Heart left ventricle (tissue), 16 donors: ENCODE measurements at regions not wholly inside any gene's neighbourhood (a gene's known extent, or its start where the extent isn't known, plus 50 kb on each side); places are given as distances from the start of the nearest gene placed in this dataset.

Experiments
- ATAC-seq, 4 donors: fragments of 200-7000 bp; cut with Tn5 transposase; one replicate each; pipeline ENCODE4 v1.9.1; 2020 to 2022; ENCODE audit warnings: moderate library complexity in 4 of 4, mild to moderate bottlenecking in 3 of 4, moderate number of reproducible peaks in 1 of 4
- DNase-seq, 5 donors: peaks; one replicate each; pipeline ENCODE4 v3.0.0-alpha.2; 2020
- H3K27ac ChIP-seq, 12 donors: fragments of 200-600 bp; sonication (generic) in 4 of 12; one replicate each; pipeline versions ENCODE4 v1.5.0 to v1.8.0; 2016 to 2022; ENCODE audit warnings: mild to moderate bottlenecking in 2 of 12
- H3K27me3 ChIP-seq, 9 donors: fragments of 200-600 bp; sonication (generic) in 2 of 9; one replicate each; pipeline versions ENCODE4 v1.5.1 to v1.8.0; 2016 to 2022; ENCODE audit warnings: mild to moderate bottlenecking in 3 of 9
- H3K36me3 ChIP-seq, 9 donors: fragments of 200-600 bp; sonication (generic) in 2 of 9; one replicate each; pipeline versions ENCODE4 v1.5.0 to v1.8.0; 2018 to 2022; ENCODE audit warnings: mild to moderate bottlenecking in 2 of 9
- H3K4me1 ChIP-seq, 12 donors: fragments of 200-600 bp; sonication (generic) in 4 of 12; one replicate each; pipeline versions ENCODE4 v1.5.0 to v1.8.0; 2016 to 2022; ENCODE audit warnings: mild to moderate bottlenecking in 3 of 12
- H3K4me3 ChIP-seq, 12 donors: fragments of 200-600 bp; sonication (generic) in 4 of 12; one replicate each; pipeline versions ENCODE4 v1.5.0 to v1.8.0; 2017 to 2022; ENCODE audit warnings: mild to moderate bottlenecking in 9 of 12, moderate library complexity in 4 of 12
- H3K9me3 ChIP-seq, 12 donors: fragments of 200-600 bp; sonication (generic) in 4 of 12; one replicate each; pipeline versions ENCODE4 v1.5.0 to v1.8.0; 2016 to 2022; ENCODE audit warnings: mild to moderate bottlenecking in 1 of 12
- POLR2A ChIP-seq, 2 donors: fragments of 450-650 bp; IDR thresholded peaks; one replicate each; pipeline ENCODE4 v1.6.1; 2017; ENCODE audit warnings: antibody characterized with exemption in 2 of 2, mild to moderate bottlenecking in 2 of 2, moderate library complexity in 2 of 2
- whole genome bisulfite sequencing, 4 donors: extraction: QIAGEN DNeasy Blood & Tissue Kit in 2 of 4; methylation state at CpG; one replicate each; pipeline versions ENCODE4 v1.1.5 to v1.1.7; 2013 to 2018; 5-methylcytosine and 5-hydroxymethylcytosine counted together
- intact Hi-C, 10 donors: fragments of 100-400 bp; cut with DNase I; formaldehyde crosslinking; loops; one replicate each; pipeline versions ENCODE4 v1.11.1 to v1.14.2; 2022
- TF ChIP-seq, protein P1 (sequence below), 12 donors: fragments of 200-600 bp; sonication (generic) in 4 of 12; IDR thresholded peaks; one replicate each; pipeline versions ENCODE4 v1.5.0 to v1.8.0; 2018 to 2022; ENCODE audit warnings: antibody characterized with exemption in 12 of 12, mild to moderate bottlenecking in 5 of 12
- donor health status: ischemic (EF 13 %, LVEDD 7.1; RV severe dilation, severe dysfunction).
- donor health status: healthy with polysubstance abuse.
- donor health status: DM: no; HTN: yes; CAD: no.
- donor health status: DM: no; HTN: no; CAD: no.
- donor health status: ischemic (EF 25% LVEDD 6.9; RV normal size, moderate dysfunction).
- donor health status: ischemic (EF 25% LVEDD 5.7; RV mildly dilated, moderate dysfunction).
- donor health status: healthy.
- donor health status: DM: yes; HTN: yes; CAD: no.
- donor health status: ischemic (EF 35%, LVEDD 5.7; RV mildly dilated, moderate dysfunction).
- donor health status: nonischemic (EF 11% LVEDD 7.7; RV severe dilation, severe dysfunction).
- donor health status: DM: yes; HTN: yes; CAD: no.
- donor health status: PGD.
- donor health status: ischemic (EF 29% LVEDD 5.4; RV normal size, mild dysfunction).
- donor health status: nonischemic (EF 23%, LVEDD 6.1; RV moderate dilation, normal function).

DNA sequence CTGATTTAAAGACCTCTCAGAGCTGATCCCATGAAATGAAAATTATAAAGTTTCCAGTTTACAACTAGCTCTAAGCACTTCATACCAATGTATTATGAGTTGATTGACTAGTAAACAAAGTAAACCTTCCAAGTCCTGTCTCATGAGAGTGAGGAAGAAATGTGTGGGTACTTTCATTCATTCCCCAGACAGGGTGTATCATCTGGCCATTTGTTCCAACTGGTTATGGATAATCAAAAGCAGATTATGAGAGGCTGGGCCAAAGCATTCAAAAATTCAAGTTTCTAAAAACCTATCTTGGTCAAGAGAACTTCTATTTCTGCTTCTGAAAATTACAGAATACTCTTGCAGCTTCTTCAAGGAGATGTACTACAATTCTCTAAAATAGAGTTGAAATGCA is 193.3 kb upstream of the RASGEF1B start:
- no peaks in the 10 kb centered on the region for H3K36me3 ChIP-seq
- peaks cover 0 to 32% (median 0%) of the 10 kb centered on the region in 12 donors for H3K4me1 ChIP-seq
- no peak for ATAC-seq
- no peaks in the 10 kb centered on the region for H3K9me3 ChIP-seq
- H3K4me3 ChIP-seq: no peak overlapping the region
- no peaks in the 10 kb centered on the region for H3K27me3 ChIP-seq
- no peak overlapping the region for H3K27ac ChIP-seq
- TF ChIP-seq, protein P1, sequence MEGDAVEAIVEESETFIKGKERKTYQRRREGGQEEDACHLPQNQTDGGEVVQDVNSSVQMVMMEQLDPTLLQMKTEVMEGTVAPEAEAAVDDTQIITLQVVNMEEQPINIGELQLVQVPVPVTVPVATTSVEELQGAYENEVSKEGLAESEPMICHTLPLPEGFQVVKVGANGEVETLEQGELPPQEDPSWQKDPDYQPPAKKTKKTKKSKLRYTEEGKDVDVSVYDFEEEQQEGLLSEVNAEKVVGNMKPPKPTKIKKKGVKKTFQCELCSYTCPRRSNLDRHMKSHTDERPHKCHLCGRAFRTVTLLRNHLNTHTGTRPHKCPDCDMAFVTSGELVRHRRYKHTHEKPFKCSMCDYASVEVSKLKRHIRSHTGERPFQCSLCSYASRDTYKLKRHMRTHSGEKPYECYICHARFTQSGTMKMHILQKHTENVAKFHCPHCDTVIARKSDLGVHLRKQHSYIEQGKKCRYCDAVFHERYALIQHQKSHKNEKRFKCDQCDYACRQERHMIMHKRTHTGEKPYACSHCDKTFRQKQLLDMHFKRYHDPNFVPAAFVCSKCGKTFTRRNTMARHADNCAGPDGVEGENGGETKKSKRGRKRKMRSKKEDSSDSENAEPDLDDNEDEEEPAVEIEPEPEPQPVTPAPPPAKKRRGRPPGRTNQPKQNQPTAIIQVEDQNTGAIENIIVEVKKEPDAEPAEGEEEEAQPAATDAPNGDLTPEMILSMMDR (IDR thresholded peaks at IDR 0.05): no peak
- TF ChIP-seq POLR2A (IDR thresholded peaks at IDR 0.05): no peak
- intact Hi-C loops: no loop called here
- DNase-seq: no peak

DNA sequence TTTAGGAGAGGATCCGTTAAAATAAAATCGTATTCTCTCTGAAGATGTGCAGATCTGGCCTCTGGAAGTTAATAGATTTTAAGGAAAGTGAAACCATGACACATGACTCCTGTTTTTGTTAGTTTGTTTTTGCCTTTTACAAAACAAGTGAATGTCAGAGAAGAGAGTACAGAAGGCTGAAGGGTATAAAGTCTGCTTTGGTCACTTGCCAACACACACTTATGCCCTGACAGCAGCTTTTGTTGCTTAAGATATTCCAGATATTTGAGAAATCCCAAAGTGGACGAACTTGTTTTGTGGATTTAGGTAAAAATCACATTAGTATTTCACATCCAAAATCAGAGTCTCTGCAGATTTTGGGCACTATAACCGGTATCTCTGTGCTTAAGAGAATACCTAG is 192.4 kb upstream of the RASGEF1B start:
- Histone ChIP-seq H3K27ac (no peak overlapping the region), H3K9me3 (no peaks in the 10 kb centered on the region), H3K27me3 (no peaks in the 10 kb centered on the region), H3K4me1 (peaks cover 0 to 30% (median 0%) of the 10 kb centered on the region in 12 donors), H3K4me3 (no peak overlapping the region), H3K36me3 (no peaks in the 10 kb centered on the region)
- DNase-seq: no peak
- no peak for ATAC-seq
- no peak for TF ChIP-seq POLR2A (IDR thresholded peaks at IDR 0.05)
- 65 to 76% (median 69%) methylated on average over 4 of the region's 4 CpGs for WGBS, 4 donors
- intact Hi-C loops: no loop called here

DNA sequence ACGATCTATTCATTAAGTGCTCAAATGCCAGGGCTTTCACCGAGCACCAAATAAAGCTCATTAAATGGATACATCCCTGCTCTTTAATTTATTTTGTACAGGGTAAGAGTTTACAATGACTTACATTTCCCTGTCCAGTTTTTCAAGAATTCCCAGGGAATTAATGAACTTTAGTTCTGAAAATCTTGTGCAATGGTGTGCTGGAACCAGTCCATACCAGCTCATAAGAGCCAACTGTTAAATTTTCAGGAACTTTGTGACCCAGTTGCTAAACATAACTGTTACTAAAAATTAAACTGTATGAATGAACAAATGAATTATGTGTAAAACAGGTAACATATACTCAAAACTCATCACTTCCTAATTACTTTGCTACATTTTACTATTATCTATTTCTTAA is 191.7 kb upstream of the RASGEF1B start:
- H3K4me3 ChIP-seq: no peak overlapping the region
- no peaks in the 10 kb centered on the region for H3K36me3 ChIP-seq
- ATAC-seq (peak in 1 of 4 donors; percentile 33), DNase-seq (no peak)
- H3K27ac ChIP-seq: no peak overlapping the region
- 67 to 87% (median 76%) methylated on average over 2 of the region's 2 CpGs for WGBS, 4 donors
- peaks cover 0 to 23% (median 0%) of the 10 kb centered on the region in 12 donors for H3K4me1 ChIP-seq
- no peak for TF ChIP-seq POLR2A (IDR thresholded peaks at IDR 0.05)
- TF ChIP-seq, protein P1 (IDR thresholded peaks at IDR 0.05): no peak
- H3K9me3 ChIP-seq: no peaks in the 10 kb centered on the region
- no peaks in the 10 kb centered on the region for H3K27me3 ChIP-seq
- intact Hi-C loops: no loop called here

GRCh38 chr4:81659051-81659450 is 187.3 kb upstream of the RASGEF1B start:
- no peaks in the 10 kb centered on the region for H3K36me3 ChIP-seq
- H3K4me1 ChIP-seq: peaks cover 0 to 9% (median 0%) of the 10 kb centered on the region in 12 donors
- ATAC-seq (no peak), DNase-seq (no peak)
- no peaks in the 10 kb centered on the region for H3K9me3 ChIP-seq
- H3K27ac ChIP-seq: no peak overlapping the region
- H3K4me3 ChIP-seq: no peak overlapping the region
- no peak for TF ChIP-seq POLR2A (IDR thresholded peaks at IDR 0.05)
- TF ChIP-seq, protein P1 (IDR thresholded peaks at IDR 0.05): no peak
- no peaks in the 10 kb centered on the region for H3K27me3 ChIP-seq
- intact Hi-C loops: no loop called here

DNA sequence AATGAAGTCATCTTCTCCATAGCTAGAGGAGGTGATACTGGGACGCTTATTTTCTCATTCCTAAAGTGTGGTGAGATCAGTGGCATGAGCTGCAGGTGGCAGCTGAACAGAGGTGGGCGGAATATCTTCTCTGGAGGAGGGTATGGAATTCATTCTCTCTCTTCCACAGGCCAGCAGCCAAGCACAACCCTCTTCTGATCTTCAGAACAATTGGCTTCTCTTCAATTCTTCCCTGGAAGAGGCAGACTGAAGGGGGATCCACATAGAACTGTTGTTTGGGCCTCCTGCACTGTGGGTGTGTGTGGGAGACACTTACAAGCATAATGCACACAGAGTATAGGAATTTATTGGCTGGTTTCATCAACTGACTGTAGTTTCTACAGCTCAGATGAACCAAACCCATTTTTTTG is 180.4 kb upstream of the RASGEF1B start:
- intact Hi-C loops: no loop called here
- DNase-seq (no peak), ATAC-seq (no peak)
- no peaks in the 10 kb centered on the region for H3K36me3 ChIP-seq
- no peaks in the 10 kb centered on the region for H3K27me3 ChIP-seq
- H3K4me3 ChIP-seq: no peak overlapping the region
- WGBS, 4 donors: 46 to 67% (median 61%) methylated on average over 2 of the region's 2 CpGs
- no peaks in the 10 kb centered on the region for H3K9me3 ChIP-seq
- TF ChIP-seq, protein P1 (IDR thresholded peaks at IDR 0.05): no peak
- TF ChIP-seq POLR2A (IDR thresholded peaks at IDR 0.05): no peak
- peaks cover 0 to 16% (median 0%) of the 10 kb centered on the region in 12 donors for H3K4me1 ChIP-seq
- no peak overlapping the region for H3K27ac ChIP-seq
